H9 (cell line): ENCODE measurements at regions not wholly inside any gene's neighbourhood (a gene's known extent, or its start where the extent isn't known, plus 50 kb on each side); places are given as distances from the start of the nearest gene placed in this dataset.

Source experiments
- DNase-seq: peaks from one replicate; pipeline ENCODE4 v3.0.0-alpha.2; 2017
- H2AFZ ChIP-seq: one replicate; pipeline ENCODE4 v1.6.1; 2013; ENCODE audit warnings: mild to moderate bottlenecking, low read length, control low read depth, moderate library complexity
- H2AK5ac ChIP-seq: 2 replicates; pipeline ENCODE4 v1.6.1; 2013; ENCODE audit warnings: low read length, control low read depth, mixed read lengths; ENCODE audit not compliant: insufficient read length
- H2BK120ac ChIP-seq: one replicate; pipeline ENCODE4 v1.6.1; 2013; ENCODE audit warnings: low read depth, mild to moderate bottlenecking, low read length, control low read depth, inconsistent platforms; ENCODE audit not compliant: poor library complexity, severe bottlenecking
- H2BK12ac ChIP-seq: 2 replicates; pipeline ENCODE4 v1.6.1; 2013; ENCODE audit warnings: low read length, control low read depth, mixed read lengths, low read depth; ENCODE audit not compliant: insufficient read length
- H2BK15ac ChIP-seq: 2 replicates; pipeline ENCODE4 v1.6.1; 2013; ENCODE audit warnings: low read depth, low read length, control low read depth
- H2BK20ac ChIP-seq: one replicate; pipeline ENCODE4 v1.6.1; 2013; ENCODE audit warnings: low read depth, mild to moderate bottlenecking, low read length, control low read depth, inconsistent platforms; ENCODE audit not compliant: poor library complexity, severe bottlenecking
- H2BK5ac ChIP-seq: 2 replicates; pipeline ENCODE4 v1.6.1; 2013; ENCODE audit warnings: low read length, control low read depth, mixed read lengths; ENCODE audit not compliant: insufficient read length
- H3K14ac ChIP-seq: 2 replicates; pipeline ENCODE4 v1.6.1; 2013; ENCODE audit warnings: low read length, control low read depth; ENCODE audit not compliant: insufficient read depth
- H3K18ac ChIP-seq: 2 replicates; pipeline ENCODE4 v1.6.1; 2013; ENCODE audit warnings: low read depth, mild to moderate bottlenecking, mixed read lengths, low read length, control low read depth; ENCODE audit not compliant: insufficient read length
- H3K23ac ChIP-seq: 2 replicates; pipeline ENCODE4 v1.6.1; 2013; ENCODE audit warnings: low read length, control low read depth, mixed read lengths, low read depth; ENCODE audit not compliant: insufficient read length
- H3K23me2 ChIP-seq: 2 replicates; pipeline ENCODE4 v1.6.1; 2013; ENCODE audit warnings: low read depth, mild to moderate bottlenecking, mixed read lengths, low read length, control low read depth; ENCODE audit not compliant: insufficient read length, poor library complexity, severe bottlenecking
- H3K27ac ChIP-seq: 2 replicates; pipeline ENCODE4 v1.5.1; 2013; ENCODE audit warnings: low read length, control low read depth, mixed read lengths, low read depth; ENCODE audit not compliant: insufficient read length
- H3K27me3 ChIP-seq: 2 replicates; pipeline ENCODE4 v1.6.1; 2013; ENCODE audit warnings: low read length, control low read depth, inconsistent platforms; ENCODE audit not compliant: insufficient read depth
- H3K4ac ChIP-seq: 2 replicates; pipeline ENCODE4 v1.6.1; 2013; ENCODE audit warnings: low read depth, mild to moderate bottlenecking, control low read depth, inconsistent platforms, low read length, moderate library complexity
- H3K4me1 ChIP-seq: 2 replicates; pipeline ENCODE4 v1.6.1; 2013; ENCODE audit warnings: low read length, control low read depth, inconsistent platforms; ENCODE audit not compliant: insufficient read depth
- H3K4me2 ChIP-seq: 2 replicates; pipeline ENCODE4 v1.6.1; 2013; ENCODE audit warnings: low read length, control low read depth, mixed read lengths; ENCODE audit not compliant: insufficient read length, insufficient read depth
- H3K56ac ChIP-seq: 2 replicates; pipeline ENCODE4 v1.6.1; 2013; ENCODE audit warnings: low read depth, mild to moderate bottlenecking, mixed read lengths, low read length, control low read depth; ENCODE audit not compliant: insufficient read length
- H3K79me1 ChIP-seq: 2 replicates; pipeline ENCODE4 v1.6.1; 2013; ENCODE audit warnings: low read depth, mild to moderate bottlenecking, moderate library complexity, low read length, control low read depth, inconsistent platforms; ENCODE audit not compliant: insufficient read depth, poor library complexity, severe bottlenecking
- H3K79me2 ChIP-seq: 2 replicates; pipeline ENCODE4 v1.6.1; 2013; ENCODE audit warnings: low read length, control low read depth, inconsistent platforms; ENCODE audit not compliant: insufficient read depth
- H3K9ac ChIP-seq: 2 replicates; pipeline ENCODE4 v1.6.1; 2013; ENCODE audit warnings: low read length, control low read depth, mixed read lengths; ENCODE audit not compliant: insufficient read length; ENCODE audit errors: extremely low read depth
- H3K9me3 ChIP-seq: one replicate; pipeline ENCODE4 v1.6.1; 2013; ENCODE audit warnings: low read depth, low read length, inconsistent platforms; ENCODE audit not compliant: control insufficient read depth
- H3T11ph ChIP-seq: one replicate; pipeline ENCODE4 v1.6.1; 2013; ENCODE audit warnings: mild to moderate bottlenecking, low read length, control low read depth, inconsistent platforms
- H4K20me1 ChIP-seq: one replicate; pipeline ENCODE4 v1.6.1; 2013; ENCODE audit not compliant: control insufficient read depth, insufficient read length, insufficient read depth
- H4K5ac ChIP-seq: 2 replicates; pipeline ENCODE4 v1.6.1; 2013; ENCODE audit warnings: low read depth, mild to moderate bottlenecking, mixed read lengths, low read length, control low read depth; ENCODE audit not compliant: insufficient read length
- H4K8ac ChIP-seq: replicated peaks from 2 replicates; pipeline ENCODE4 v1.6.1; 2013; ENCODE audit warnings: low read length, control low read depth, mixed read lengths, low read depth; ENCODE audit not compliant: insufficient read length
- H4K91ac ChIP-seq: 2 replicates; pipeline ENCODE4 v1.6.1; 2013; ENCODE audit warnings: low read depth, mild to moderate bottlenecking, moderate library complexity, mixed read lengths, low read length, control low read depth; ENCODE audit not compliant: insufficient read length
- H3K27ac Mint-ChIP-seq, 3 experiments: 2 replicates in 2 of 3; 3 replicates in 1 of 3; pipeline ENCODE4 v1.8.0; 2020 to 2021; ENCODE audit warnings: mixed read lengths in 3 of 3, mild to moderate bottlenecking in 1 of 3, moderate library complexity in 1 of 3
- H3K27me3 Mint-ChIP-seq: 2 replicates; pipeline ENCODE4 v1.8.0; 2021; ENCODE audit warnings: low read depth, mild to moderate bottlenecking, moderate library complexity, mixed read lengths
- H3K36me3 Mint-ChIP-seq, 3 experiments: 2 replicates in 2 of 3; 3 replicates in 1 of 3; pipeline ENCODE4 v1.8.0; 2020 to 2021; ENCODE audit warnings: low read depth in 3 of 3, mixed read lengths in 3 of 3; ENCODE audit not compliant: insufficient read depth in 1 of 3
- H3K4me1 Mint-ChIP-seq, 2 experiments: 2 replicates each; pipeline ENCODE4 v1.8.0; 2020; ENCODE audit warnings: mixed read lengths in 2 of 2
- H3K4me3 Mint-ChIP-seq, 2 experiments: 2 replicates in 1 of 2; 3 replicates in 1 of 2; pipeline ENCODE4 v1.8.0; 2020 to 2021; ENCODE audit warnings: mild to moderate bottlenecking in 2 of 2, mixed read lengths in 2 of 2, moderate library complexity in 1 of 2
- H3K9me3 Mint-ChIP-seq, 2 experiments: 2 replicates in 1 of 2; 3 replicates in 1 of 2; pipeline ENCODE4 v1.8.0; 2020; ENCODE audit warnings: mild to moderate bottlenecking in 2 of 2, mixed read lengths in 2 of 2, moderate library complexity in 1 of 2
- WGBS: extraction: QIAGEN DNeasy Blood & Tissue Kit; methylation state at CpG from one replicate; pipeline ENCODE4 v1.1.7; 2013; ENCODE audit warnings: missing lambda C conversion rate, low lambda C conversion rate, mixed read lengths; ENCODE audit not compliant: insufficient read length; ENCODE audit errors: extremely low coverage; 5-methylcytosine and 5-hydroxymethylcytosine counted together
- TF ChIP-seq, protein P1 (sequence below): fragments of 200-600 bp; sonication (generic); conservative IDR thresholded peaks from 3 replicates; pipeline ENCODE4 v1.8.0; 2021; ENCODE audit warnings: antibody characterized with exemption, mild to moderate bottlenecking

- TF ChIP-seq, protein P1, sequence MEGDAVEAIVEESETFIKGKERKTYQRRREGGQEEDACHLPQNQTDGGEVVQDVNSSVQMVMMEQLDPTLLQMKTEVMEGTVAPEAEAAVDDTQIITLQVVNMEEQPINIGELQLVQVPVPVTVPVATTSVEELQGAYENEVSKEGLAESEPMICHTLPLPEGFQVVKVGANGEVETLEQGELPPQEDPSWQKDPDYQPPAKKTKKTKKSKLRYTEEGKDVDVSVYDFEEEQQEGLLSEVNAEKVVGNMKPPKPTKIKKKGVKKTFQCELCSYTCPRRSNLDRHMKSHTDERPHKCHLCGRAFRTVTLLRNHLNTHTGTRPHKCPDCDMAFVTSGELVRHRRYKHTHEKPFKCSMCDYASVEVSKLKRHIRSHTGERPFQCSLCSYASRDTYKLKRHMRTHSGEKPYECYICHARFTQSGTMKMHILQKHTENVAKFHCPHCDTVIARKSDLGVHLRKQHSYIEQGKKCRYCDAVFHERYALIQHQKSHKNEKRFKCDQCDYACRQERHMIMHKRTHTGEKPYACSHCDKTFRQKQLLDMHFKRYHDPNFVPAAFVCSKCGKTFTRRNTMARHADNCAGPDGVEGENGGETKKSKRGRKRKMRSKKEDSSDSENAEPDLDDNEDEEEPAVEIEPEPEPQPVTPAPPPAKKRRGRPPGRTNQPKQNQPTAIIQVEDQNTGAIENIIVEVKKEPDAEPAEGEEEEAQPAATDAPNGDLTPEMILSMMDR, result no peak
- Histone ChIP-seq H4K91ac (no peak overlapping the region), H3K23me2 (no peaks in the 10 kb centered on the region), H2BK12ac (no peak overlapping the region), H3K4me2 (no peak overlapping the region), H3K4me1 (no peaks in the 10 kb centered on the region), H2BK15ac (no peak overlapping the region), H2AK5ac (no peak overlapping the region), H3K18ac (no peak overlapping the region), H3T11ph (no peak overlapping the region), H4K20me1 (no peaks in the 10 kb centered on the region), H3K27ac (no peak overlapping the region), H3K23ac (no peak overlapping the region), H3K56ac (no peak overlapping the region), H3K79me2 (no peaks in the 10 kb centered on the region), H4K5ac (no peak overlapping the region), H2AFZ (no peak overlapping the region), H3K9me3 (no peaks in the 10 kb centered on the region), H3K4ac (no peak overlapping the region), H3K9ac (no peak overlapping the region), H2BK20ac (no peak overlapping the region), H2BK5ac (no peak overlapping the region), H2BK120ac (no peak overlapping the region), H3K14ac (no peak overlapping the region), H3K27me3 (no peaks in the 10 kb centered on the region), H3K79me1 (no peaks in the 10 kb centered on the region), H4K8ac (no peak overlapping the region)
- no peaks in the 10 kb centered on the region for H3K4me1 Mint-ChIP-seq
- peaks cover 5 to 17% of the 10 kb centered on the region in 2 experiments; a peak in 4 of 5 replicates for H3K9me3 Mint-ChIP-seq
- H3K4me3 Mint-ChIP-seq, result no peak overlapping the region
- H3K36me3 Mint-ChIP-seq, result peaks cover 0 to 6% (median 5%) of the 10 kb centered on the region in 3 experiments; a peak in 4 of 7 replicates
- WGBS, result no CpG with 5 or more reads among the region's 1 CpG
- no peak overlapping the region for H3K27ac Mint-ChIP-seq
- DNase-seq, result no peak
- H3K27me3 Mint-ChIP-seq, result no peaks in the 10 kb centered on the region
These were observed 1407.7 kb downstream of the LRFN5 start for GRCh38 chr14:43014338-43014737.
